GM12878 (cell line): ENCODE measurements at regions not wholly inside any gene's neighbourhood (a gene's known extent, or its start where the extent isn't known, plus 50 kb on each side); places are given as distances from the start of the nearest gene placed in this dataset.

Source experiments
- ATAC-seq: fragments of 200-7000 bp; cut with Tn5 transposase; 3 replicates; pipeline ENCODE4 v1.9.1; 2020; ENCODE audit warnings: mild to moderate bottlenecking, moderate library complexity
- BruUV-seq: library from RNA; stranded (reverse); fragments of 400-500 nt; replicated peaks from 2 replicates; lab custom pipeline; 2021; lab: Mats Ljungman, UMichigan
- CTCF ChIA-PET: fragments of 300-600 bp; sonication (Branson Sonifier 250); formaldehyde crosslinking; extraction: SDS; loops from one replicate; lab custom pipeline; 2021; ENCODE audit warnings: inconsistent platforms; lab: Yijun Ruan, JAX
- POLR2A ChIA-PET: fragments of 350-600 bp; formaldehyde crosslinking; extraction: SDS; loops from one replicate; lab custom pipeline; 2021; ENCODE audit warnings: inconsistent platforms; lab: Charles Lee
- RAD21 ChIA-PET: fragments of 300-600 bp; sonication (Branson Sonifier 250); formaldehyde crosslinking; loops from one replicate; lab custom pipeline; 2023; ENCODE audit warnings: antibody characterized with exemption; ENCODE audit not compliant: unreplicated experiment; lab: Charles Lee
- SMC1A ChIA-PET: fragments of 300-600 bp; sonication (Branson Sonifier 250); formaldehyde crosslinking; loops from one replicate; lab custom pipeline; 2023; ENCODE audit not compliant: unreplicated experiment, uncharacterized antibody; lab: Charles Lee
- DNase-seq: peaks from one replicate; pipeline ENCODE4 v3.0.0-alpha.2; 2011; ENCODE audit warnings: low read depth, low spot score
- FAIRE-seq: peaks from 3 replicates; lab custom pipeline; 2011; peaks lifted over from hg19 to GRCh38; lab: Jason Lieb, UNC
- H2AFZ ChIP-seq: 2 replicates; pipeline ENCODE4 v1.6.0; 2011; ENCODE audit warnings: low read depth, low read length, control low read depth; ENCODE audit not compliant: control insufficient read depth
- H3K27ac ChIP-seq: 2 replicates; pipeline ENCODE4 v1.5.1; 2011; ENCODE audit warnings: control low read depth; ENCODE audit not compliant: control insufficient read depth, insufficient read depth
- H3K27me3 ChIP-seq, 2 experiments: replicated peaks in 1 of 2; 2 replicates each; pipeline versions ENCODE4 v1.6.0 to v1.6.1; 2011; ENCODE audit warnings: low read length in 1 of 2; ENCODE audit not compliant: control insufficient read depth in 2 of 2, insufficient read depth in 2 of 2
- H3K36me3 ChIP-seq, 2 experiments: 2 replicates each; pipeline ENCODE4 v1.5.1; 2011; ENCODE audit warnings: low read length in 1 of 2; ENCODE audit not compliant: control insufficient read depth in 2 of 2, insufficient read depth in 2 of 2
- H3K4me1 ChIP-seq: 2 replicates; pipeline ENCODE4 v1.6.1; 2011; ENCODE audit warnings: mild to moderate bottlenecking, low read length, moderate library complexity, mixed read lengths; ENCODE audit not compliant: control insufficient read depth, insufficient read depth
- H3K4me2 ChIP-seq: 2 replicates; pipeline ENCODE4 v1.6.0; 2011; ENCODE audit warnings: control low read depth; ENCODE audit not compliant: control insufficient read depth, insufficient read depth
- H3K4me3 ChIP-seq: fragments of 200-600 bp; sonication (generic); 2 replicates; pipeline ENCODE4 v1.5.1; 2016
- H3K79me2 ChIP-seq: 2 replicates; pipeline ENCODE4 v1.6.0; 2011; ENCODE audit warnings: low read length; ENCODE audit not compliant: control insufficient read depth, insufficient read depth
- H3K9ac ChIP-seq: 2 replicates; pipeline ENCODE4 v1.8.0; 2011; ENCODE audit warnings: low read length, control low read depth, mixed read lengths; ENCODE audit not compliant: control insufficient read depth, insufficient read depth
- H3K9me3 ChIP-seq: replicated peaks from 3 replicates; pipeline ENCODE4 v1.5.1; 2011; ENCODE audit warnings: mild to moderate bottlenecking, low read length; ENCODE audit not compliant: control insufficient read depth, insufficient read depth
- H4K20me1 ChIP-seq: 2 replicates; pipeline ENCODE4 v1.6.0; 2011; ENCODE audit not compliant: control insufficient read depth, insufficient read depth
- BHLHE40 ChIP-seq, 2 experiments: fragments of 450-650 bp in 1 of 2; IDR thresholded peaks; 2 replicates each; pipeline ENCODE4 v1.6.1; 2011 to 2017; ENCODE audit warnings: low read depth in 2 of 2, borderline replicate concordance in 1 of 2, improper control_type of control experiment in 1 of 2, low read length in 1 of 2, mild to moderate bottlenecking in 1 of 2
- CBFB ChIP-seq: IDR thresholded peaks from 2 replicates; pipeline ENCODE4 v1.6.1; 2016; ENCODE audit warnings: antibody characterized with exemption, low read depth
- CHD2 ChIP-seq: IDR thresholded peaks from 2 replicates; pipeline ENCODE4 v1.6.1; 2011; ENCODE audit warnings: low read depth, low read length, improper control_type of control experiment, borderline replicate concordance
- CHD4 ChIP-seq: fragments of 200-600 bp; sonication (generic); IDR thresholded peaks from 2 replicates; pipeline ENCODE4 v1.6.1; 2016; ENCODE audit warnings: mild to moderate bottlenecking
- EP300 ChIP-seq, 2 experiments: fragments of 150-350 bp in 1 of 2; IDR thresholded peaks; 2 replicates each; pipeline ENCODE4 v1.6.1; 2011 to 2012; ENCODE audit warnings: low read depth in 2 of 2, low read length in 2 of 2, borderline replicate concordance in 1 of 2, improper control_type of control experiment in 1 of 2, inconsistent platforms in 1 of 2; ENCODE audit not compliant: control insufficient read depth in 1 of 2
- ESRRA ChIP-seq: IDR thresholded peaks from 2 replicates; pipeline ENCODE4 v1.6.1; 2012; ENCODE audit warnings: mild to moderate bottlenecking, low read length, improper control_type of control experiment
- HCFC1 ChIP-seq: fragments of 150-350 bp; IDR thresholded peaks from 2 replicates; pipeline ENCODE4 v1.6.1; 2014; ENCODE audit warnings: low read length
- HDAC2 ChIP-seq: fragments of 200-600 bp; sonication (generic); IDR thresholded peaks from 2 replicates; pipeline ENCODE4 v1.6.1; 2017
- IRF4 ChIP-seq: IDR thresholded peaks from 2 replicates; pipeline ENCODE4 v1.6.1; 2011; ENCODE audit warnings: low read depth, low read length
- JUNB ChIP-seq: IDR thresholded peaks from 2 replicates; pipeline ENCODE4 v1.6.1; 2016; ENCODE audit warnings: antibody characterized with exemption, mild to moderate bottlenecking
- POLR2A ChIP-seq: IDR thresholded peaks from 2 replicates; pipeline ENCODE4 v1.6.1; 2011; ENCODE audit warnings: low read depth, mild to moderate bottlenecking, low read length
- POLR2AphosphoS2 ChIP-seq: IDR thresholded peaks from 2 replicates; pipeline ENCODE4 v1.6.1; 2011; ENCODE audit warnings: low read depth, mild to moderate bottlenecking, low read length, improper control_type of control experiment, moderate library complexity
- RELB ChIP-seq: fragments of 450-650 bp; IDR thresholded peaks from 2 replicates; pipeline ENCODE4 v1.6.1; 2017; ENCODE audit warnings: low read depth, mild to moderate bottlenecking, moderate library complexity
- SIN3A ChIP-seq: IDR thresholded peaks from 2 replicates; pipeline ENCODE4 v1.6.1; 2012; ENCODE audit warnings: low read depth, low read length, improper control_type of control experiment
- SMC3 ChIP-seq: IDR thresholded peaks from 2 replicates; pipeline ENCODE4 v1.6.1; 2011; ENCODE audit warnings: low read length, improper control_type of control experiment, borderline replicate concordance
- STAT3 ChIP-seq: IDR thresholded peaks from 2 replicates; pipeline ENCODE4 v1.6.1; 2011; ENCODE audit warnings: low read depth, low read length, improper control_type of control experiment
- TAF1 ChIP-seq: IDR thresholded peaks from 2 replicates; pipeline ENCODE4 v1.6.1; 2011; ENCODE audit warnings: mild to moderate bottlenecking, low read depth, low read length, borderline replicate concordance
- TARDBP ChIP-seq: IDR thresholded peaks from 2 replicates; pipeline ENCODE4 v1.6.1; 2016; ENCODE audit warnings: borderline replicate concordance
- USF1 ChIP-seq: IDR thresholded peaks from 2 replicates; pipeline ENCODE4 v1.6.1; 2011; ENCODE audit warnings: borderline replicate concordance, low read depth, mild to moderate bottlenecking, moderate library complexity, mixed read lengths, low read length; ENCODE audit not compliant: insufficient read depth; ENCODE audit errors: extremely low read length
- ZBTB11 ChIP-seq: fragments of 450-650 bp; formaldehyde crosslinking; IDR thresholded peaks from 2 replicates; pipeline ENCODE4 v1.5.0; 2022; ENCODE audit warnings: mild to moderate bottlenecking, missing genetic modification characterization
- ZSCAN29 ChIP-seq: fragments of 450-650 bp; IDR thresholded peaks from 2 replicates; pipeline ENCODE4 v1.6.1; 2017; ENCODE audit warnings: mild to moderate bottlenecking, moderate library complexity
- WGBS: methylation state at CpG from one replicate; pipeline ENCODE4 v1.1.6; 2016; ENCODE audit warnings: low lambda C conversion rate; ENCODE audit not compliant: insufficient replicate concordance, insufficient coverage; ENCODE audit errors: missing lambda C conversion rate; 5-methylcytosine and 5-hydroxymethylcytosine counted together
- in situ Hi-C: fragments of 300-500 bp; cut with MboI; formaldehyde crosslinking; loops from 9 replicates; pipeline ENCODE4 v1.14.3; 2018; ENCODE audit warnings: mixed read lengths
- intact Hi-C: fragments of 100-400 bp; cut with micrococcal nuclease; formaldehyde crosslinking; loops from one replicate; pipeline ENCODE4 v1.14.2; 2022; ENCODE audit not compliant: unreplicated experiment

DNA sequence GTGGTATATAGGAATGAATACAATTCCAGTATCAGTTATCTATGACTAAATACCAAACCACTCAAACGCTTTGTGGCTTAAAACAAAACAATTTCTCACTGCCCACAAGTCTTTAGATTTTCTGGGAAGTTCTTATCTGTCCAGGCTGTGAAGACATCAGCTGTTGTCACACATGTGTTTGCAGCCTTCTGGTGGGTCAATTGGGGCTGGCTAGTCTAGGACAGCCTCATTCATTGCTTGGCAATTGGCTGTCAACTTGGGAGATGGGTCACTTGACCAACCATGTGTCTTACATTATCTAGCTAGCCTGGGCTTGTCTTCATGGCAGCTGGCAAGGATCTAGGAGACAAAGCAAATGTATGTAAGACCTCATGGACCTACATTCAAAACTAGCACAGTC is 53.8 kb upstream of the PAPPA start (continued):
- TF ChIP-seq JUNB = no peak
- TF ChIP-seq POLR2A = no peak
- no peak for TF ChIP-seq SMC3
- no peak for TF ChIP-seq TARDBP
- TF ChIP-seq EP300 (IDR thresholded peaks at IDR 0.05; ENCODE audit: borderline replicate concordance in 1 of 2, control insufficient read depth in 1 of 2, low read depth in 2 of 2, low read length in 2 of 2) = no peak
- TF ChIP-seq BHLHE40 (IDR thresholded peaks at IDR 0.05; ENCODE audit: borderline replicate concordance in 1 of 2, low read depth in 2 of 2, low read length in 1 of 2) = no peak
- no peak for TF ChIP-seq STAT3
- TF ChIP-seq SIN3A = no peak

GRCh38 chr9:116100711-116101121 is 52.9 kb upstream of the PAPPA start:
- in situ Hi-C loops (no loop called here), intact Hi-C loops (no loop called here)
- Histone ChIP-seq H3K4me2 (no peak overlapping the region), H3K27ac (no peak overlapping the region), H3K9ac (no peak overlapping the region), H2AFZ (no peak overlapping the region), H3K9me3 (no peaks in the 10 kb centered on the region), H3K4me3 (no peak overlapping the region), H4K20me1 (no peaks in the 10 kb centered on the region), H3K4me1 (no peaks in the 10 kb centered on the region), H3K79me2 (no peaks in the 10 kb centered on the region), H3K36me3 (no peaks in the 10 kb centered on the region), H3K27me3 (no peaks in the 10 kb centered on the region)
- ATAC-seq (no peak), DNase-seq (no peak), FAIRE-seq (no peak)
- SMC1A ChIA-PET = no interaction called here
- WGBS = 8% methylated on average over 3 of the region's 3 CpGs
- BruUV-seq = no TSS peak
- RAD21 ChIA-PET = no interaction called here
- POLR2A ChIA-PET = no interaction called here
- CTCF ChIA-PET = no interaction called here
- TF ChIP-seq RELB = no peak
- TF ChIP-seq CBFB = no peak
- no peak for TF ChIP-seq IRF4
- no peak for TF ChIP-seq ZSCAN29
- no peak for TF ChIP-seq SMC3
- TF ChIP-seq POLR2AphosphoS2 = no peak
- no peak for TF ChIP-seq CHD2
- no peak for TF ChIP-seq USF1
- no peak for TF ChIP-seq HDAC2
- TF ChIP-seq ESRRA = no peak
- no peak for TF ChIP-seq ZBTB11
- TF ChIP-seq HCFC1 = no peak
- no peak for TF ChIP-seq CHD4
- no peak for TF ChIP-seq TAF1
- TF ChIP-seq EP300 (IDR thresholded peaks at IDR 0.05; ENCODE audit: borderline replicate concordance in 1 of 2, control insufficient read depth in 1 of 2, low read depth in 2 of 2, low read length in 2 of 2) = no peak
